ENCODE measurements at regions not wholly inside any gene's neighbourhood (a gene's known extent, or its start where the extent isn't known, plus 50 kb on each side); places are given as distances from the start of the nearest gene placed in this dataset.

DNA sequence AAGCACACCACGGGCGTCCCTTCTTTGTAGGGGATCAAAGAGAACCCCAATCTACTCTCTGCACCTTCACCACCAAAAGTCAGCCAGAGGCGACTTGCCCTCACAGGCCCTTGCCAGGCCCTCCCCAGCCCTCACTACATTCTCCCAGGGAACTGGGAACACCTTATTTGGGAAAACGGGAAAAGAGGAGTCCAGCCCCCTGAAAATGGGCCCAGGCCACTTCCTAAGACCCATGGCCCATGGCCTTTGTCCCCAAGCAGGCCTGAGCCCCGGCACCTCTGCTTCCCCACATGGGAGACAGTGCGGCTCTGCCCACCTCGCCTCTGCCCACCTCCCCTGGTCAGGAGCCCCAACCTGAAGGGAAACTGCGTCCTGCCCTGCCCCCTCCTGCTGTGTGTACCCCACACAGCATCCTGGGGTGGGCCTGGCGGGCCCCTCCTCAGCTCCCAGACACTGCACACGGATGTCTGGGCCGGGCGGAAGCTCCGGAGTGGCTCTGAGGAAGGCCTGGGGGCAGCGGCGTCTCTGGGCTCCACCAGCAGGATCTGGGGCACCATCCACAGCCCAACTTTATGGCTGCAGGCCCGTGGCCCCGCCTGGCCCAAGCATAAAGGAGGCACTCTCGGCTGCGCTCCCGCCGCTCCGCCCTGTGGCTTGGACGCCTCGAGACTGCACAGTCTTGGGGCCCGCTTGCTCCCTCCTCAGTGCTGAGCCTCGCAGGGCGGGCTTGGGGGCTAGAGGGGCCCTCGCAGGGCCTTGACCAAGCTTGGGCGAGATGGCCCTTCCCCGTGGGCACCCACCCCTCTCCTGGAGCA, 70.3 kb upstream of the GPC1 start:
- TF ChIP-seq, protein P1, sequence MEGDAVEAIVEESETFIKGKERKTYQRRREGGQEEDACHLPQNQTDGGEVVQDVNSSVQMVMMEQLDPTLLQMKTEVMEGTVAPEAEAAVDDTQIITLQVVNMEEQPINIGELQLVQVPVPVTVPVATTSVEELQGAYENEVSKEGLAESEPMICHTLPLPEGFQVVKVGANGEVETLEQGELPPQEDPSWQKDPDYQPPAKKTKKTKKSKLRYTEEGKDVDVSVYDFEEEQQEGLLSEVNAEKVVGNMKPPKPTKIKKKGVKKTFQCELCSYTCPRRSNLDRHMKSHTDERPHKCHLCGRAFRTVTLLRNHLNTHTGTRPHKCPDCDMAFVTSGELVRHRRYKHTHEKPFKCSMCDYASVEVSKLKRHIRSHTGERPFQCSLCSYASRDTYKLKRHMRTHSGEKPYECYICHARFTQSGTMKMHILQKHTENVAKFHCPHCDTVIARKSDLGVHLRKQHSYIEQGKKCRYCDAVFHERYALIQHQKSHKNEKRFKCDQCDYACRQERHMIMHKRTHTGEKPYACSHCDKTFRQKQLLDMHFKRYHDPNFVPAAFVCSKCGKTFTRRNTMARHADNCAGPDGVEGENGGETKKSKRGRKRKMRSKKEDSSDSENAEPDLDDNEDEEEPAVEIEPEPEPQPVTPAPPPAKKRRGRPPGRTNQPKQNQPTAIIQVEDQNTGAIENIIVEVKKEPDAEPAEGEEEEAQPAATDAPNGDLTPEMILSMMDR (IDR thresholded peaks at IDR 0.05), result no peak
- ATAC-seq (ENCODE audit: low FRiP score) (no peak), DNase-seq (ENCODE audit: low spot score) (no peak)

DNA sequence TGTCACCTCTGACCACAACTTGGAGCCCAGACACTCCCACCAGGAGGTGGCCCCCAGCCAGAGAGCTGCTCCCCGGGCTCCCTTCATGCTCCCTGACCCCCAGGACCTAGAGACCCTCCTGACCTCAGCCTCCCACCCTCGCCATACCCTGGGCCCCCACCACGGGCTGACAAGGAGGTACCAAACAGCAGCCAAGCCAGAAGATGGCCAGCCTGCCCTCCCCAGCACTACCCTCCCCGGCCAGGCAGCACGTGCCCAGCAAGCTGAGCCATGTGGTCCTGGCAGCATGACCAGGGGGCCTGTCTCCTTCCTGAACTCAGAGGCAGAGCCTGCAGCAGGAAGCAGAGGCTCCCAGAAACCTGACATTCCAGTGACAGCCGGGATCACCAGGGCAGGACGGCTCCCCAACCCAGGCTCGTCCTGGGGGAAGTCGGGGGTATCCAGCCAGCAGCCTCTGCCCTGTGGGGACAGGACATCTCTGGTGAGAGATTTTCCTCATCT, 69.4 kb upstream of the GPC1 start:
- ATAC-seq (ENCODE audit: low FRiP score) (no peak), DNase-seq (ENCODE audit: low spot score) (no peak)
- TF ChIP-seq, protein P1 (IDR thresholded peaks at IDR 0.05), result no peak

DNA sequence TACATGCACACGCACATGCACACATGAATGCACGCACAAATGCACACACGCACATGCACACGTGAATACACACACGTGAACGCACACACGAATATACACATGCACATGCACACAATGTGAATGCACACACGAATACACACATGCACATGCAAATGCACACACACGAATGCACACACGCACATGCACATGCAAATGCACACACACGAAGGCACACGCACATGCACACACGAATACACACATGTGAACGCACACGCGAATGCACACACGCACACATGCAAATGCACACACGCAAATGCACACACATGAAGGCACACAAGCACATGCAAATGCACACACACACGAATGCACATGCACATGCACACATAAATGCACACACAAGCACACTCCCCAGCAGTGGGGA, 68.6 kb upstream of the GPC1 start:
- DNase-seq (ENCODE audit: low spot score), result no peak
- TF ChIP-seq, protein P1 (IDR thresholded peaks at IDR 0.05), result no peak
- ATAC-seq (ENCODE audit: low FRiP score), result no peak

DNA sequence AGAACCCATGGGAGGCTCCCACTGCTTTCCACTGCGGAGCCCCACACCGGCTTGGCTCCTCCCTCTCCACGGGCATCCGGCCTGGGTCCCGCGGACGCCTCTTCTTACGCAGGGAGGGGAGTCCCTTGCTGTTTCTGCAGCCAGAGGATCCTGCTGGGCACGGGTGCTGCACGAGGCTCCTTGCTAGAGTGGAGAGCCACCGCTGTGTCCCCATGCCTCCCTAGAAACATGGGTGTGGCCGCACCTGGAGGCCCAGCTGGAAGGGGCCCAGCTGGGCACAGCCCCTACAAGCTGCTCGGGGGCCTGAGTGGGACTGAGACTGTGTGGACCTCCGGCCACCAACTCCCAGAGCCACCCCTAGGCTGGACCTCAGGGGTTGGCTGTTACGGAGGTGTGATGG, 67.7 kb upstream of the GPC1 start:
- DNase-seq (ENCODE audit: low spot score), result no peak
- ATAC-seq (ENCODE audit: low FRiP score), result no peak
- TF ChIP-seq, protein P1 (IDR thresholded peaks at IDR 0.05), result no peak

DNA sequence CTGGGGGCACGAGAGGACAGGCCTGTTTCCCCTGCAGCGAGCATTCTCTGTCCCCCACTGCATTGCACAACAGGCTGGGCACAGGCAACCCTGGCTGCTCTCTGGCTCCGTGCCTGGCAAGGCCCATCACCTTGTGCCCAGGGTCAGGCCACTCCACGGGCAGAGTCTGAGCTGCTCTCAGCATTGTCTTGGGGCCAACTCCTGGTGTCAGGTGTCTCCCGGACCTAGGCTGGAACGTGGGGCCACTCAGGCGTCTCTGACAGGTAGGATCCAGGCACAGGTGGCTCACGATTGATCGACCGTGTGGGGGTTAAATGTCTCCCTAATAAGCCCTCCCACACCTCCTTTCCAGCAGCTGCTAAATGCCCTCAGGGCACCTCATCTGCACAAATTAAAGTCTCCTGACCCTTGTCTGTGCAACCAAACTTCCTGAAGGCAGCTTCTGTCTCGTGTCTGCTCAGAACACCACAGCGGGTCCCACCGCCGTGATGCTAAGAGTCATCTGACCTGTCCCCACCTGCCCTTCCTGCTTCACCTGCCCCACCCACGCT, 66.6 kb upstream of the GPC1 start:
- no peak for DNase-seq (ENCODE audit: low spot score)
- no peak for ATAC-seq (ENCODE audit: low FRiP score)

DNA sequence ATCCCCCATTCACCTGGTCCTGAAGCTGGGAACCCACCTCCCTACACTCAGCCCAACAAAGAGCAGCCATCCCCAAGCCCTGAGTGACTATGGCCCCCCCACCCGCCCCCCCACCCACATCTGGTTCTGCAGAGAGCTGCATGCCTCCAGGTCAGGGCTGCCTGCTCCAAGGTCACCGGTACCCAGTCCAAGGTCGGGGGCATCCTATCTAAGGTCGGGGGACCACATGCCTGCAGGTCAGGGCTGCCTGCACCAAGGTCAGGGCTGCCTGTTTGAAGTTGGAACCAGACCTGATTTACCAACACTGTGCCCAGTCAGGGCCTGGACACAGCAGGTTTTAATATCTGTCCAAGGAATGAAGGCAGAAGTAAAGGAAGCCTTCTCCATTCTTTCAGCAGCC, 66.1 kb upstream of the GPC1 start:
- no peak for ATAC-seq (ENCODE audit: low FRiP score)
- TF ChIP-seq, protein P1 (IDR thresholded peaks at IDR 0.05), result no peak

More for the DNA sequence above, 66.6 kb upstream of the GPC1 start:
- TF ChIP-seq, protein P1 (IDR thresholded peaks at IDR 0.05), result no peak

More for the DNA sequence above, 66.1 kb upstream of the GPC1 start:
- no peak for DNase-seq (ENCODE audit: low spot score)

All from omental fat pad (tissue), 3 donors.